ENCODE measurements at regions not wholly inside any gene's neighbourhood (a gene's known extent, or its start where the extent isn't known, plus 50 kb on each side); places are given as distances from the start of the nearest gene placed in this dataset.

DNA sequence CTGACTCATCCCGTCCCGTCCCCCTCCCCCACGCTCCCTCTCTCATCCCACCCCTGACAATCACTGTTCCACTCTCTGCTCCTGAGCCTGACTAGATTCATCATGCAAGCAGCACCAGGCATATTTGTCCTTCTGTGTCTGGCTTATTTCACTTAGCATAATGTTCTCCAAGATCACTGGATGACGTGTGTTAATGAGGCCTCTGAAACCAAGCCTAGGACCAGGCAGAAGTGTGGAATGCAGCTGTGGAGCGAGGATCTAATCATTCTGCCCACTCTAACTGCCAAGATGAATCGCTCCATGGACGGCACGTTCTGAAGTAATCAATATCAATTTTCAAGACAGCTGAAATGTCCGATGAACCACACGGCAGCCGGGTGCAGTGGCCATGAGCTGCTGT is 122.4 kb upstream of the ZNF236 start:
- CTCF ChIA-PET: interaction anchor here (1.1 to 4.1 kb wide), 2 partner anchors 10 to 301 kb away, joined by 3 to 27 read pairs; no protein-coding TSS in a partner anchor

DNA sequence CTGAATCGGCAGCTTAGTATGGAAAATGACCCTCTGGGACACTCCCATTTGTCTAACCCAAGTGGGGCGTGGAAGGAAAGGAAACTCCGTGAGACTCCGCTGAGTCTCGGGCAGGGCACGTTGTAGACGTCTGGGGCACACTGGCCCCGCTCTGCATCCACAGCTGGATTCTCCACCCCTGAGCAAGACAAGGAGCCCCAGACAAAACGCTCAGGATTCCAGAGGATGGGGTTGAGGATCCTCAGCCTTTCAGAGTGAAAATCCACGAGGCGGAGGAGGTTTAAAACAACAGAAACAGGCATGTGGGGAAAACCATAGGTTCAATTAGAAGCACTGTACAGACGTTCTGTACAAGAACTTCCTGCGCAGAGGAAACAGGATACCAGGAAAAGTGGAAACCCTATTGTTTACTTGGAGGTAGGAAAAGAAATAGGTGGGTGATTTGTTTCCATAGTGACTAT is 124.9 kb upstream of the ZNF236 start:
- no peak overlapping the region for H3K4me3 ChIP-seq (ENCODE audit: low read depth in 2 of 2, low read length in 1 of 2)
- H2AFZ ChIP-seq (ENCODE audit: low read depth): no peak overlapping the region
- no peak for TF ChIP-seq POLR2AphosphoS5 (IDR thresholded peaks at IDR 0.05; ENCODE audit: low read depth, low read length)
- no peak for TF ChIP-seq FOXJ3 (CRISPR knock-in tag; IDR thresholded peaks at IDR 0.05)
- TF ChIP-seq RXRA (IDR thresholded peaks at IDR 0.05; ENCODE audit: borderline replicate concordance, low read depth): no peak
- no peak for TF ChIP-seq NFIC (IDR thresholded peaks at IDR 0.05; ENCODE audit: borderline replicate concordance)
- no peak for TF ChIP-seq TEAD4 (IDR thresholded peaks at IDR 0.05; ENCODE audit: borderline replicate concordance, insufficient read depth)
- TF ChIP-seq CHD2 (IDR thresholded peaks at IDR 0.05; ENCODE audit: low read length, partially characterized antibody): no peak
- TF ChIP-seq TAF1 (IDR thresholded peaks at IDR 0.05; ENCODE audit: borderline replicate concordance, low read depth, low read length): no peak
- no peak for TF ChIP-seq RCOR1 (IDR thresholded peaks at IDR 0.05; ENCODE audit: low read length)
- TF ChIP-seq MXI1 (IDR thresholded peaks at IDR 0.05; ENCODE audit: low read depth, low read length): no peak
- TF ChIP-seq FOSL2 (IDR thresholded peaks at IDR 0.05; ENCODE audit: borderline replicate concordance, low read depth): no peak
- H3K79me2 ChIP-seq (ENCODE audit: insufficient read depth): no peaks in the 10 kb centered on the region
- ChIA-PET POLR2A (no interaction called here), CTCF (no interaction called here)
- no peaks in the 10 kb centered on the region for H4K20me1 ChIP-seq (ENCODE audit: insufficient read depth)
- no peaks in the 10 kb centered on the region for H3K4me1 ChIP-seq (ENCODE audit: control insufficient read depth in 1 of 2, insufficient read depth in 2 of 2, low read depth in 1 of 2, low read length in 1 of 2)
- no peak overlapping the region for H3K9ac ChIP-seq
- no peaks in the 10 kb centered on the region for H3K9me3 ChIP-seq
- no peaks in the 10 kb centered on the region for H3F3A ChIP-seq (replicated peaks; ENCODE audit: insufficient read depth)
- no peaks in the 10 kb centered on the region for H3K9me2 ChIP-seq
- H3K36me3 ChIP-seq (replicated peaks in 1 of 2; ENCODE audit: control insufficient read depth in 1 of 2, insufficient read depth in 2 of 2, low read length in 1 of 2): no peaks in the 10 kb centered on the region
- H3K27me3 ChIP-seq (ENCODE audit: insufficient read depth): no peaks in the 10 kb centered on the region
- 54% methylated on average over 13 of the region's 13 CpGs for WGBS (ENCODE audit: low lambda C conversion rate)
- no peak overlapping the region for H3K4me2 ChIP-seq
- DNase-seq: no peak
- no peak overlapping the region for H3K27ac ChIP-seq (ENCODE audit: low read depth in 2 of 2, low read length in 1 of 2)

More for the DNA sequence above, 122.4 kb upstream of the ZNF236 start:
- H3K9ac ChIP-seq: no peak overlapping the region
- H3K4me3 ChIP-seq (ENCODE audit: low read depth in 2 of 2, low read length in 1 of 2): no peak overlapping the region
- DNase-seq: no peak
- no peaks in the 10 kb centered on the region for H4K20me1 ChIP-seq (ENCODE audit: insufficient read depth)
- H3K27me3 ChIP-seq (ENCODE audit: insufficient read depth): no peaks in the 10 kb centered on the region
- no peaks in the 10 kb centered on the region for H3K79me2 ChIP-seq (ENCODE audit: insufficient read depth)
- no peak overlapping the region for H3K27ac ChIP-seq (ENCODE audit: low read depth in 2 of 2, low read length in 1 of 2)
- no peaks in the 10 kb centered on the region for H3K9me3 ChIP-seq
- H3K9me2 ChIP-seq: no peaks in the 10 kb centered on the region
- no peak overlapping the region for H3K4me2 ChIP-seq
- H3K36me3 ChIP-seq (replicated peaks in 1 of 2; ENCODE audit: control insufficient read depth in 1 of 2, insufficient read depth in 2 of 2, low read length in 1 of 2): no peaks in the 10 kb centered on the region
- WGBS (ENCODE audit: low lambda C conversion rate): 44% methylated on average over 11 of the region's 11 CpGs
- no peaks in the 10 kb centered on the region for H3K4me1 ChIP-seq (ENCODE audit: control insufficient read depth in 1 of 2, insufficient read depth in 2 of 2, low read depth in 1 of 2, low read length in 1 of 2)
- TF ChIP-seq EP300 (IDR thresholded peaks at IDR 0.05; ENCODE audit: borderline replicate concordance in 1 of 2, low read depth in 1 of 2, low read length in 1 of 2): no peak
- TF ChIP-seq, protein P1, sequence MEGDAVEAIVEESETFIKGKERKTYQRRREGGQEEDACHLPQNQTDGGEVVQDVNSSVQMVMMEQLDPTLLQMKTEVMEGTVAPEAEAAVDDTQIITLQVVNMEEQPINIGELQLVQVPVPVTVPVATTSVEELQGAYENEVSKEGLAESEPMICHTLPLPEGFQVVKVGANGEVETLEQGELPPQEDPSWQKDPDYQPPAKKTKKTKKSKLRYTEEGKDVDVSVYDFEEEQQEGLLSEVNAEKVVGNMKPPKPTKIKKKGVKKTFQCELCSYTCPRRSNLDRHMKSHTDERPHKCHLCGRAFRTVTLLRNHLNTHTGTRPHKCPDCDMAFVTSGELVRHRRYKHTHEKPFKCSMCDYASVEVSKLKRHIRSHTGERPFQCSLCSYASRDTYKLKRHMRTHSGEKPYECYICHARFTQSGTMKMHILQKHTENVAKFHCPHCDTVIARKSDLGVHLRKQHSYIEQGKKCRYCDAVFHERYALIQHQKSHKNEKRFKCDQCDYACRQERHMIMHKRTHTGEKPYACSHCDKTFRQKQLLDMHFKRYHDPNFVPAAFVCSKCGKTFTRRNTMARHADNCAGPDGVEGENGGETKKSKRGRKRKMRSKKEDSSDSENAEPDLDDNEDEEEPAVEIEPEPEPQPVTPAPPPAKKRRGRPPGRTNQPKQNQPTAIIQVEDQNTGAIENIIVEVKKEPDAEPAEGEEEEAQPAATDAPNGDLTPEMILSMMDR (IDR thresholded peaks at IDR 0.05): no peak
- TF ChIP-seq RAD21 (IDR thresholded peaks at IDR 0.05; ENCODE audit: low read length): no peak
- no peak for TF ChIP-seq EZH2phosphoT487 (IDR thresholded peaks at IDR 0.05; ENCODE audit: borderline replicate concordance, low read depth)
- TF ChIP-seq JUND (IDR thresholded peaks at IDR 0.05): no peak
- no peak for TF ChIP-seq FOSL2 (IDR thresholded peaks at IDR 0.05; ENCODE audit: borderline replicate concordance, low read depth)
- TF ChIP-seq SIN3A (IDR thresholded peaks at IDR 0.05; ENCODE audit: borderline replicate concordance, low read depth, low read length): no peak
- TF ChIP-seq CHD2 (IDR thresholded peaks at IDR 0.05; ENCODE audit: low read length, partially characterized antibody): no peak
- no peak for TF ChIP-seq YY1 (IDR thresholded peaks at IDR 0.05; ENCODE audit: low read depth)
- TF ChIP-seq GABPA (IDR thresholded peaks at IDR 0.05; ENCODE audit: low read depth): no peak
- TF ChIP-seq, protein P2, sequence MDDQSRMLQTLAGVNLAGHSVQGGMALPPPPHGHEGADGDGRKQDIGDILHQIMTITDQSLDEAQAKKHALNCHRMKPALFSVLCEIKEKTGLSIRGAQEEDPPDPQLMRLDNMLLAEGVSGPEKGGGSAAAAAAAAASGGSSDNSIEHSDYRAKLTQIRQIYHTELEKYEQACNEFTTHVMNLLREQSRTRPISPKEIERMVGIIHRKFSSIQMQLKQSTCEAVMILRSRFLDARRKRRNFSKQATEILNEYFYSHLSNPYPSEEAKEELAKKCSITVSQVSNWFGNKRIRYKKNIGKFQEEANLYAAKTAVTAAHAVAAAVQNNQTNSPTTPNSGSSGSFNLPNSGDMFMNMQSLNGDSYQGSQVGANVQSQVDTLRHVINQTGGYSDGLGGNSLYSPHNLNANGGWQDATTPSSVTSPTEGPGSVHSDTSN (IDR thresholded peaks at IDR 0.05): no peak
- no peak for TF ChIP-seq TCF12 (IDR thresholded peaks at IDR 0.05)
- TF ChIP-seq, protein P3, sequence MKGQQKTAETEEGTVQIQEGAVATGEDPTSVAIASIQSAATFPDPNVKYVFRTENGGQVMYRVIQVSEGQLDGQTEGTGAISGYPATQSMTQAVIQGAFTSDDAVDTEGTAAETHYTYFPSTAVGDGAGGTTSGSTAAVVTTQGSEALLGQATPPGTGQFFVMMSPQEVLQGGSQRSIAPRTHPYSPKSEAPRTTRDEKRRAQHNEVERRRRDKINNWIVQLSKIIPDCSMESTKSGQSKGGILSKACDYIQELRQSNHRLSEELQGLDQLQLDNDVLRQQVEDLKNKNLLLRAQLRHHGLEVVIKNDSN (IDR thresholded peaks at IDR 0.05; ENCODE audit: borderline replicate concordance, low read depth): no peak
- TF ChIP-seq FOXM1 (IDR thresholded peaks at IDR 0.05; ENCODE audit: low read depth): no peak
- H3F3A ChIP-seq (replicated peaks; ENCODE audit: insufficient read depth): no peaks in the 10 kb centered on the region
- H2AFZ ChIP-seq (ENCODE audit: low read depth): no peak overlapping the region
- POLR2A ChIA-PET: no interaction called here

Data from SK-N-SH (cell line).